CD14-positive monocyte (primary cell): ENCODE measurements at regions not wholly inside any gene's neighbourhood (a gene's known extent, or its start where the extent isn't known, plus 50 kb on each side); places are given as distances from the start of the nearest gene placed in this dataset.

ENCODE experiments used
- DNase-seq, 3 donors: peaks; one replicate each; pipeline ENCODE4 v3.0.0-alpha.2; 2011 to 2022
- H2AFZ ChIP-seq: 2 replicates; pipeline ENCODE4 v1.6.0; 2012; ENCODE audit warnings: mild to moderate bottlenecking, low read depth, low read length, inconsistent platforms; ENCODE audit not compliant: insufficient read depth, poor library complexity, severe bottlenecking
- H3K27ac ChIP-seq, 2 donors: 1 replicate in 1 of 2; 2 replicates in 1 of 2; pipeline ENCODE4 v1.5.1; 2012 to 2013; ENCODE audit warnings: low read length in 2 of 2, control low read depth in 1 of 2, inconsistent platforms in 1 of 2, low read depth in 1 of 2, mild to moderate bottlenecking in 1 of 2
- H3K27me3 ChIP-seq, 2 donors: one replicate each; pipeline versions ENCODE4 v1.6.0 to v1.6.1; 2011 to 2013; ENCODE audit warnings: low read length in 2 of 2; ENCODE audit not compliant: control insufficient read depth in 2 of 2, insufficient read depth in 2 of 2
- H3K36me3 ChIP-seq, 2 donors: replicated peaks in 1 of 2; 1 replicate in 1 of 2; 2 replicates in 1 of 2; pipeline versions ENCODE4 v1.5.1 to v1.6.1; 2012 to 2013; ENCODE audit warnings: low read length in 2 of 2, control low read depth in 1 of 2, inconsistent platforms in 1 of 2, mild to moderate bottlenecking in 1 of 2; ENCODE audit not compliant: insufficient read depth in 2 of 2, control insufficient read depth in 1 of 2
- H3K4me1 ChIP-seq, 2 donors: 1 replicate in 1 of 2; 2 replicates in 1 of 2; pipeline versions ENCODE4 v1.5.1 to v1.6.1; 2012 to 2013; ENCODE audit warnings: low read length in 2 of 2, control low read depth in 1 of 2, inconsistent platforms in 1 of 2, mild to moderate bottlenecking in 1 of 2, moderate library complexity in 1 of 2; ENCODE audit not compliant: insufficient read depth in 2 of 2, control insufficient read depth in 1 of 2
- H3K4me2 ChIP-seq: replicated peaks from 2 replicates; pipeline ENCODE3; 2012; ENCODE audit warnings: low read length, moderate library complexity, mild to moderate bottlenecking; ENCODE audit not compliant: poor library complexity, severe bottlenecking; ENCODE audit errors: extremely low read depth
- H3K4me3 ChIP-seq, 3 experiments: fragments of 200-600 bp in 1 of 3; sonication (generic) in 1 of 3; replicated peaks in 1 of 3; 1 replicate in 2 of 3; 2 replicates in 1 of 3; pipeline ENCODE4 v1.5.1; 2011 to 2013; ENCODE audit warnings: low read length in 3 of 3, mild to moderate bottlenecking in 3 of 3, control low read depth in 2 of 3, low read depth in 2 of 3, inconsistent platforms in 1 of 3, moderate library complexity in 1 of 3
- H3K79me2 ChIP-seq: 2 replicates; pipeline ENCODE4 v1.6.0; 2012; ENCODE audit warnings: mild to moderate bottlenecking, control low read depth, inconsistent platforms, low read length, moderate library complexity; ENCODE audit not compliant: insufficient read depth
- H3K9ac ChIP-seq: 2 replicates; pipeline ENCODE4 v1.6.0; 2017; ENCODE audit warnings: low read length, mild to moderate bottlenecking; ENCODE audit not compliant: insufficient read depth, poor library complexity, severe bottlenecking
- H3K9me3 ChIP-seq, 2 donors: replicated peaks in 1 of 2; 1 replicate in 1 of 2; 2 replicates in 1 of 2; pipeline versions ENCODE4 v1.5.1 to v1.6.1; 2012 to 2013; ENCODE audit warnings: low read length in 2 of 2, control low read depth in 1 of 2; ENCODE audit not compliant: control insufficient read depth in 1 of 2, insufficient read depth in 1 of 2
- H4K20me1 ChIP-seq: 2 replicates; pipeline ENCODE4 v1.6.0; 2012; ENCODE audit warnings: mild to moderate bottlenecking, low read length, control low read depth, moderate library complexity; ENCODE audit not compliant: insufficient read depth
- H3K27ac Mint-ChIP-seq, 7 donors: one replicate each; pipeline ENCODE4 v1.8.0; 2020; ENCODE audit warnings: mild to moderate bottlenecking in 7 of 7, mixed read lengths in 7 of 7, moderate library complexity in 6 of 7, inconsistent platforms in 2 of 7
- H3K27me3 Mint-ChIP-seq, 3 donors: one replicate each; pipeline ENCODE4 v1.8.0; 2021 to 2022; ENCODE audit warnings: low read depth in 3 of 3, mild to moderate bottlenecking in 3 of 3, mixed read lengths in 3 of 3, moderate library complexity in 3 of 3, inconsistent platforms in 1 of 3
- H3K36me3 Mint-ChIP-seq, 2 donors: one replicate each; pipeline ENCODE4 v1.8.0; 2020; ENCODE audit warnings: mixed read lengths in 2 of 2, inconsistent platforms in 1 of 2, mild to moderate bottlenecking in 1 of 2
- H3K4me1 Mint-ChIP-seq: one replicate; pipeline ENCODE4 v1.8.0; 2020; ENCODE audit warnings: mild to moderate bottlenecking, mixed read lengths
- H3K4me3 Mint-ChIP-seq, 2 donors: one replicate each; pipeline ENCODE4 v1.8.0; 2020; ENCODE audit warnings: mild to moderate bottlenecking in 2 of 2, mixed read lengths in 2 of 2, moderate library complexity in 1 of 2
- H3K9me3 Mint-ChIP-seq, 7 donors: one replicate each; pipeline ENCODE4 v1.8.0; 2020 to 2022; ENCODE audit warnings: mixed read lengths in 7 of 7, mild to moderate bottlenecking in 6 of 7, moderate library complexity in 6 of 7, inconsistent platforms in 2 of 7
- WGBS: methylation state at CpG from one replicate; pipeline ENCODE4 v1.1.5; 2013; ENCODE audit warnings: missing lambda C conversion rate; ENCODE audit not compliant: insufficient coverage; 5-methylcytosine and 5-hydroxymethylcytosine counted together
- intact Hi-C, 2 donors: fragments of 100-400 bp; cut with micrococcal nuclease; formaldehyde crosslinking; loops; one replicate each; pipeline versions ENCODE4 v1.15.0 to v1.15.1; 2023
- TF ChIP-seq, protein P1 (sequence below): fragments of 200-600 bp; IDR thresholded peaks from one replicate; pipeline ENCODE4 v1.8.0; 2022; ENCODE audit warnings: antibody characterized with exemption, mild to moderate bottlenecking

DNA sequence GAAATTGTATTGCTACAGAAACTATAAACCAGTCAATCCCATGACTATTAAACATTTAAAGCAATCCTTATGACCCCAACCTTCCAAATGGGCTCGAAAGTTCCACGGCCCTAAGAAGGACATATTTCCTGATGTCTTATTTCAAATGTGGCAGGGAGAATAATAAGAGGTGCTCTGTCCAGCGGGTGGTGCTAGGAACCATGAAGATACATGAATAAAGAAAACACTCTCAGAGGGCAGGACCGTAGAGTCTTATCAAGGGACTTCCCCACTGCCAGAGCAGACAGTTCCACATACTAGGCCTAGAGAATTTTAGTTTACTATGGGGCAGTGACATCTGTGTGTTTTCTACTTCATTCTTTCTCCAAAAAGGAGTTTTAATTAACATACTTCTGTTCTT lies 187.1 kb upstream of the PIK3C3 start:
- H2AFZ ChIP-seq = no peak overlapping the region
- no peaks in the 10 kb centered on the region for H4K20me1 ChIP-seq
- H3K79me2 ChIP-seq = no peaks in the 10 kb centered on the region
- H3K4me1 Mint-ChIP-seq = no peaks in the 10 kb centered on the region
- H3K36me3 ChIP-seq = no peaks in the 10 kb centered on the region
- no peak overlapping the region for H3K4me2 ChIP-seq
- DNase-seq = no peak
- no peak overlapping the region for H3K27ac ChIP-seq
- intact Hi-C loops = no loop called here
- no peaks in the 10 kb centered on the region for H3K27me3 ChIP-seq
- TF ChIP-seq, protein P1, sequence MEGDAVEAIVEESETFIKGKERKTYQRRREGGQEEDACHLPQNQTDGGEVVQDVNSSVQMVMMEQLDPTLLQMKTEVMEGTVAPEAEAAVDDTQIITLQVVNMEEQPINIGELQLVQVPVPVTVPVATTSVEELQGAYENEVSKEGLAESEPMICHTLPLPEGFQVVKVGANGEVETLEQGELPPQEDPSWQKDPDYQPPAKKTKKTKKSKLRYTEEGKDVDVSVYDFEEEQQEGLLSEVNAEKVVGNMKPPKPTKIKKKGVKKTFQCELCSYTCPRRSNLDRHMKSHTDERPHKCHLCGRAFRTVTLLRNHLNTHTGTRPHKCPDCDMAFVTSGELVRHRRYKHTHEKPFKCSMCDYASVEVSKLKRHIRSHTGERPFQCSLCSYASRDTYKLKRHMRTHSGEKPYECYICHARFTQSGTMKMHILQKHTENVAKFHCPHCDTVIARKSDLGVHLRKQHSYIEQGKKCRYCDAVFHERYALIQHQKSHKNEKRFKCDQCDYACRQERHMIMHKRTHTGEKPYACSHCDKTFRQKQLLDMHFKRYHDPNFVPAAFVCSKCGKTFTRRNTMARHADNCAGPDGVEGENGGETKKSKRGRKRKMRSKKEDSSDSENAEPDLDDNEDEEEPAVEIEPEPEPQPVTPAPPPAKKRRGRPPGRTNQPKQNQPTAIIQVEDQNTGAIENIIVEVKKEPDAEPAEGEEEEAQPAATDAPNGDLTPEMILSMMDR = no peak
- no peaks in the 10 kb centered on the region for H3K36me3 Mint-ChIP-seq
- no peak overlapping the region for H3K27ac Mint-ChIP-seq
- no peak overlapping the region for H3K4me3 Mint-ChIP-seq
- H3K4me3 ChIP-seq = no peak overlapping the region
- no peaks in the 10 kb centered on the region for H3K4me1 ChIP-seq
- no peak overlapping the region for H3K9ac ChIP-seq
- no CpG with 5 or more reads among the region's 4 CpGs for WGBS
- H3K9me3 ChIP-seq = no peaks in the 10 kb centered on the region
- H3K27me3 Mint-ChIP-seq = peaks cover 0 to 6% (median 0%) of the 10 kb centered on the region in 3 donors
- H3K9me3 Mint-ChIP-seq = peaks cover 0 to 2% (median 0%) of the 10 kb centered on the region in 7 donors

DNA sequence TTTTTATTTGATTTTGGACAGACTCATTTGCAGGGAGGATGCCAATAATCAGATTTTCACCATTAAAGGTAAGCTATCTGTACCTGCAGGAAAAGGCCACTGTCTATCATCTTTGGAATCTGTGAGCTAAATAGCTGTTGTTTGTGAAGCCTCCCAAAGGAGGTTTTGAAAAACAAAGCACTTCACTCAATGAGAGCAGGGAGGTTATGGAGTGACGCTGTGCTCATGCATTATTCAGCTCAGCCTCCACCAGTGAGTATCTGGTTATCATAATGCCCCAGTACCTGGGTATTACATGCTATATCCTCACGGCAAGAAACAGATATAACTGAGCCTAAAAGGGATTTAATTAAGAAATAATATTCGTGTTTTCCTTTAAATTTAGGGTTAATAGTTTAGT lies 189.6 kb upstream of the PIK3C3 start:
- no peaks in the 10 kb centered on the region for H3K4me1 Mint-ChIP-seq
- no peaks in the 10 kb centered on the region for H3K36me3 ChIP-seq

More for the DNA sequence above, 189.6 kb upstream of the PIK3C3 start:
- Mint-ChIP-seq H3K9me3 (peaks cover 0 to 2% (median 0%) of the 10 kb centered on the region in 7 donors), H3K27me3 (peaks cover 0 to 6% (median 2%) of the 10 kb centered on the region in 3 donors), H3K4me3 (no peak overlapping the region), H3K27ac (no peak overlapping the region), H3K36me3 (no peaks in the 10 kb centered on the region)
- TF ChIP-seq, protein P1 = no peak
- no peak overlapping the region for H3K27ac ChIP-seq
- no peaks in the 10 kb centered on the region for H3K9me3 ChIP-seq
- no peak overlapping the region for H3K4me2 ChIP-seq
- no peaks in the 10 kb centered on the region for H3K27me3 ChIP-seq
- H4K20me1 ChIP-seq = no peaks in the 10 kb centered on the region
- H2AFZ ChIP-seq = no peak overlapping the region
- no peak overlapping the region for H3K4me3 ChIP-seq
- no peak for DNase-seq
- no peak overlapping the region for H3K9ac ChIP-seq
- no peaks in the 10 kb centered on the region for H3K4me1 ChIP-seq
- intact Hi-C loops = no loop called here
- 80% methylated on average over 1 of the region's 3 CpGs for WGBS
- no peaks in the 10 kb centered on the region for H3K79me2 ChIP-seq
